ENCODE measurements at regions not wholly inside any gene's neighbourhood (a gene's known extent, or its start where the extent isn't known, plus 50 kb on each side); places are given as distances from the start of the nearest gene placed in this dataset.

- no peak overlapping the region for H3K27ac ChIP-seq
- ATAC-seq (ENCODE audit: low FRiP score in 2 of 2): no peak
- WGBS, 2 donors: 28 to 44% methylated on average over 3 of the region's 3 CpGs
Measured at GRCh38 chr2:137886083-137886831, 78.0 kb upstream of the HNMT start.

GRCh38 chr2:137888845-137889244 is 75.4 kb upstream of the HNMT start:
- peaks cover 0 to 3% (median 1%) of the 10 kb centered on the region in 4 donors for H3K4me1 ChIP-seq
- 31 to 46% methylated on average over 8 of the region's 8 CpGs for WGBS, 2 donors
- H3K4me3 ChIP-seq: no peak overlapping the region
- TF ChIP-seq POLR2A (IDR thresholded peaks at IDR 0.05): no peak
- TF ChIP-seq POLR2AphosphoS5 (IDR thresholded peaks at IDR 0.05): no peak
- TF ChIP-seq EP300 (IDR thresholded peaks at IDR 0.05): no peak
- TF ChIP-seq CTCF (IDR thresholded peaks at IDR 0.05): peak in 2 of 6 experiments; percentile 30 to 36
- ATAC-seq (ENCODE audit: low FRiP score in 2 of 2) (no peak), DNase-seq (peak; percentile 27 to 48)
- no peaks in the 10 kb centered on the region for H3K36me3 ChIP-seq
- H3K9me3 ChIP-seq: no peaks in the 10 kb centered on the region
- no peaks in the 10 kb centered on the region for H3K27me3 ChIP-seq
- H3K27ac ChIP-seq: no peak overlapping the region

More at GRCh38 chr2:137886083-137886831, 78.0 kb upstream of the HNMT start:
- peak in 1 of 2 donors; percentile 49 for DNase-seq
- H3K4me3 ChIP-seq: no peak overlapping the region
- H3K9me3 ChIP-seq: no peaks in the 10 kb centered on the region
- peaks cover 0 to 3% (median 0%) of the 10 kb centered on the region in 4 donors for H3K4me1 ChIP-seq
- no peaks in the 10 kb centered on the region for H3K27me3 ChIP-seq
- H3K36me3 ChIP-seq: no peaks in the 10 kb centered on the region
- TF ChIP-seq POLR2AphosphoS5 (IDR thresholded peaks at IDR 0.05): no peak
- TF ChIP-seq POLR2A (IDR thresholded peaks at IDR 0.05): no peak
- TF ChIP-seq CTCF (IDR thresholded peaks at IDR 0.05): no peak
- no peak for TF ChIP-seq EP300 (IDR thresholded peaks at IDR 0.05)

GRCh38 chr2:137892739-137893138 is 71.5 kb upstream of the HNMT start:
- WGBS, 2 donors: 29 to 33% methylated on average over 2 of the region's 2 CpGs
- H3K27ac ChIP-seq: no peak overlapping the region
- H3K4me1 ChIP-seq: peaks cover 0 to 3% (median 1%) of the 10 kb centered on the region in 4 donors
- no peak for DNase-seq
- ATAC-seq (ENCODE audit: low FRiP score in 2 of 2): no peak
- TF ChIP-seq POLR2AphosphoS5 (IDR thresholded peaks at IDR 0.05) (no peak), POLR2A (IDR thresholded peaks at IDR 0.05) (no peak), CTCF (IDR thresholded peaks at IDR 0.05) (no peak), EP300 (IDR thresholded peaks at IDR 0.05) (no peak)
- no peaks in the 10 kb centered on the region for H3K36me3 ChIP-seq
- H3K9me3 ChIP-seq: no peaks in the 10 kb centered on the region
- H3K27me3 ChIP-seq: no peaks in the 10 kb centered on the region
- no peak overlapping the region for H3K4me3 ChIP-seq

- ATAC-seq (ENCODE audit: low FRiP score in 2 of 2): no peak
- 51 to 76% methylated on average over 2 of the region's 2 CpGs for WGBS, 2 donors
- TF ChIP-seq POLR2AphosphoS5 (IDR thresholded peaks at IDR 0.05) (no peak), CTCF (IDR thresholded peaks at IDR 0.05) (no peak), POLR2A (IDR thresholded peaks at IDR 0.05) (no peak)
Measured at GRCh38 chr2:137893145-137893544, 71.1 kb upstream of the HNMT start.

GRCh38 chr2:137896467-137896866 is 67.8 kb upstream of the HNMT start:
- Histone ChIP-seq H3K4me3 (no peak overlapping the region), H3K36me3 (no peaks in the 10 kb centered on the region), H3K4me1 (peaks cover 0 to 2% (median 0%) of the 10 kb centered on the region in 4 donors), H3K9me3 (no peaks in the 10 kb centered on the region), H3K27me3 (no peaks in the 10 kb centered on the region), H3K27ac (no peak overlapping the region)
- DNase-seq (no peak), ATAC-seq (ENCODE audit: low FRiP score in 2 of 2) (no peak)
- TF ChIP-seq CTCF (IDR thresholded peaks at IDR 0.05) (no peak), EP300 (IDR thresholded peaks at IDR 0.05) (no peak), POLR2A (IDR thresholded peaks at IDR 0.05) (no peak), POLR2AphosphoS5 (IDR thresholded peaks at IDR 0.05) (no peak)
- WGBS, 2 donors: 52 to 63% methylated on average over 2 of the region's 2 CpGs

More at GRCh38 chr2:137893145-137893544, 71.1 kb upstream of the HNMT start:
- no peaks in the 10 kb centered on the region for H3K27me3 ChIP-seq
- H3K9me3 ChIP-seq: no peaks in the 10 kb centered on the region
- H3K4me1 ChIP-seq: peaks cover 0 to 3% (median 1%) of the 10 kb centered on the region in 4 donors
- no peak overlapping the region for H3K27ac ChIP-seq
- DNase-seq: no peak
- no peaks in the 10 kb centered on the region for H3K36me3 ChIP-seq
- no peak overlapping the region for H3K4me3 ChIP-seq
